ENCODE measurements at regions not wholly inside any gene's neighbourhood (a gene's known extent, or its start where the extent isn't known, plus 50 kb on each side); places are given as distances from the start of the nearest gene placed in this dataset.
"Not testable (repeated sequence)": the region's sequence is repeated elsewhere in the genome, so short reads cannot be mapped to it uniquely, and the experiment has no call there.

DNA sequence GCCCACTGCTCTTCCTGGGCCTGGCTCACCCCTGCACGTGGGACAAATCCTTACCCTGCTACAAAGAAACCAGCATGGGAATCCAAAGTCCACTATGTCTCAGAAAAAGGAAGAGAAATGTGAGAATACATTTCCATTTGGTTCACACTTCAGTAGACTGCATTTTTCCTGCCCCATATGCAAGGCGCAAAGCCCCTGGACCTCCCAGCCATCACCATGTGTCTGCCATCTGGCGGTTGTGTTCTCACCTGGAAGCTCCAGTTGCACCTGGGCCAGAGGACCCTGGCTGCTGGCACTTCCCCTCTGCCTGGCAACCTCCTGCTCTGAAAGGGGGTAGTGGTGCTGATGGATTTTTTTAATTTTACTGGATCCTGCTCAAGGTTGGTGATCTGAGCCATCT, 86.0 kb downstream of the TRIM43 start:
- not testable (repeated sequence) for H4K20me1 ChIP-seq (replicated peaks in 1 of 2; ENCODE audit: control insufficient read depth in 1 of 2, insufficient read depth in 2 of 2, low read length in 2 of 2); FAIRE-seq; H3K79me2 ChIP-seq (ENCODE audit: control insufficient read depth in 1 of 2, insufficient read depth in 2 of 2, low read length in 2 of 2)

DNA sequence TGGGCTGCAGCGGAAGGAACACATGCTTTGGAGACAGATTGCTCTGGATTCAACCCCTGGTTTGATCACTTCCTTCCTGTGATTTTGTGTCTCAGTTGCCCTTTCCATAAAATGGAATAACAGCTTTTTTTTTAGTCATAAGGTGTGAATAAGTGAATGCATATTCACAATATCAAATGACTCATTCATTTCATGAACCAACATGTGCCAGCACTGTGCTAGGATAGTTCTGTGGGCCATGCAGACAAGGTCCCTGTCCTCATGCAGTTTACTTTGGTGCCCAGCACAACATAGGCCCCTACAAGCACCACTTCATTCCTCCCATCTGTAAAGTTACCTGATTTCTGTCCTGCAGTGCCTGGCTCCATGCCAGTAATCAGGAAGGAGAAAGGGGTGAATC, 89.4 kb downstream of the TRIM43 start:
- H3K27ac ChIP-seq (ENCODE audit: low read depth, low read length); H4K20me1 ChIP-seq (replicated peaks in 1 of 2; ENCODE audit: control insufficient read depth in 1 of 2, insufficient read depth in 2 of 2, low read length in 2 of 2); H3K23me2 ChIP-seq (ENCODE audit: low read depth, low read length); H2BK5ac ChIP-seq (ENCODE audit: low read depth, low read length); H3K18ac ChIP-seq (ENCODE audit: extremely low read depth, low read length); H2BK20ac ChIP-seq (ENCODE audit: low read length); H2AFZ ChIP-seq (ENCODE audit: low read length); H3K9ac ChIP-seq (replicated peaks in 1 of 4; ENCODE audit: extremely low read depth in 1 of 4, low read depth in 3 of 4, low read length in 3 of 4); H3K4me2 ChIP-seq (ENCODE audit: insufficient read depth in 1 of 2, low read depth in 2 of 2, low read length in 2 of 2); H3K14ac ChIP-seq (ENCODE audit: insufficient read length); H4K91ac ChIP-seq (replicated peaks; ENCODE audit: insufficient read length, low read length); H3K79me1 ChIP-seq (ENCODE audit: low read depth, low read length); H3K36me3 ChIP-seq (ENCODE audit: control insufficient read depth in 2 of 4, insufficient read depth in 4 of 4, low read length in 3 of 4); H2BK15ac ChIP-seq (ENCODE audit: low read length); H3K79me2 ChIP-seq (ENCODE audit: control insufficient read depth in 1 of 2, insufficient read depth in 2 of 2, low read length in 2 of 2); H2BK12ac ChIP-seq (ENCODE audit: low read depth, low read length); H3K56ac ChIP-seq (replicated peaks; ENCODE audit: insufficient read length, low read depth, low read length); H2AK5ac ChIP-seq (ENCODE audit: low read depth, low read length); H3K23ac ChIP-seq (ENCODE audit: insufficient read length); H3K4me1 ChIP-seq (replicated peaks in 1 of 4; ENCODE audit: control insufficient read depth in 3 of 4, insufficient read depth in 4 of 4, low read length in 3 of 4); CTCF ChIA-PET (ENCODE audit: partially characterized antibody); POLR2A ChIA-PET (ENCODE audit: partially characterized antibody); H3K27me3 ChIP-seq (replicated peaks in 1 of 4; ENCODE audit: control insufficient read depth in 3 of 4, extremely low read depth in 1 of 4, insufficient read depth in 3 of 4, low read length in 3 of 4); H3K4ac ChIP-seq (replicated peaks; ENCODE audit: insufficient read length, low read depth, low read length); FAIRE-seq; H2BK120ac ChIP-seq (replicated peaks; ENCODE audit: low read depth, low read length); H4K5ac ChIP-seq (ENCODE audit: insufficient read length, low read depth, low read length); H3K4me3 ChIP-seq (ENCODE audit: extremely low read depth in 1 of 4, insufficient read depth in 2 of 4, low read depth in 3 of 4, low read length in 4 of 4); DNase-seq (ENCODE audit: low read depth in 1 of 2, low spot score in 2 of 2); H4K8ac ChIP-seq (ENCODE audit: extremely low read depth, insufficient read depth, low read length): not testable (repeated sequence)
- 88% methylated on average over 1 of the region's 1 CpG; no CpG with 5 or more reads in 1 of the 2 experiments for WGBS, 2 experiments (ENCODE audit: extremely low coverage in 1 of 2, insufficient coverage in 1 of 2, insufficient read length in 1 of 2, insufficient replicate concordance in 2 of 2, low coverage in 1 of 2, low lambda C conversion rate in 2 of 2, missing lambda C conversion rate in 1 of 2)
- peaks cover 46 to 87% of the 10 kb centered on the region in 2 experiments for H3K9me3 ChIP-seq (ENCODE audit: insufficient read depth in 2 of 2, low read depth in 1 of 2, low read length in 1 of 2)

More for the DNA sequence above, 86.0 kb downstream of the TRIM43 start:
- POLR2A ChIA-PET (ENCODE audit: partially characterized antibody); H4K8ac ChIP-seq (ENCODE audit: extremely low read depth, insufficient read depth, low read length); H3K27ac ChIP-seq (ENCODE audit: low read depth, low read length); H4K5ac ChIP-seq (ENCODE audit: insufficient read length, low read depth, low read length); H3K23ac ChIP-seq (ENCODE audit: insufficient read length); H3K18ac ChIP-seq (ENCODE audit: extremely low read depth, low read length); CTCF ChIA-PET (ENCODE audit: partially characterized antibody); H3K56ac ChIP-seq (replicated peaks; ENCODE audit: insufficient read length, low read depth, low read length); DNase-seq (ENCODE audit: low read depth in 1 of 2, low spot score in 2 of 2); H3K79me1 ChIP-seq (ENCODE audit: low read depth, low read length); H2BK120ac ChIP-seq (replicated peaks; ENCODE audit: low read depth, low read length); H3K4me2 ChIP-seq (ENCODE audit: insufficient read depth in 1 of 2, low read depth in 2 of 2, low read length in 2 of 2); H3K4me3 ChIP-seq (ENCODE audit: extremely low read depth in 1 of 4, insufficient read depth in 2 of 4, low read depth in 3 of 4, low read length in 4 of 4); H3K36me3 ChIP-seq (ENCODE audit: control insufficient read depth in 2 of 4, insufficient read depth in 4 of 4, low read length in 3 of 4); H3K4me1 ChIP-seq (replicated peaks in 1 of 4; ENCODE audit: control insufficient read depth in 3 of 4, insufficient read depth in 4 of 4, low read length in 3 of 4); H3K27me3 ChIP-seq (replicated peaks in 1 of 4; ENCODE audit: control insufficient read depth in 3 of 4, extremely low read depth in 1 of 4, insufficient read depth in 3 of 4, low read length in 3 of 4); H2AFZ ChIP-seq (ENCODE audit: low read length); H2BK15ac ChIP-seq (ENCODE audit: low read length); H3K9ac ChIP-seq (replicated peaks in 1 of 4; ENCODE audit: extremely low read depth in 1 of 4, low read depth in 3 of 4, low read length in 3 of 4); H3K23me2 ChIP-seq (ENCODE audit: low read depth, low read length); H2AK5ac ChIP-seq (ENCODE audit: low read depth, low read length); H3K4ac ChIP-seq (replicated peaks; ENCODE audit: insufficient read length, low read depth, low read length); H4K91ac ChIP-seq (replicated peaks; ENCODE audit: insufficient read length, low read length); H3K14ac ChIP-seq (ENCODE audit: insufficient read length); H2BK20ac ChIP-seq (ENCODE audit: low read length); H2BK12ac ChIP-seq (ENCODE audit: low read depth, low read length); H2BK5ac ChIP-seq (ENCODE audit: low read depth, low read length): not testable (repeated sequence)
- peaks cover 57 to 93% of the 10 kb centered on the region in 2 experiments for H3K9me3 ChIP-seq (ENCODE audit: insufficient read depth in 2 of 2, low read depth in 1 of 2, low read length in 1 of 2)
- WGBS, 2 experiments (ENCODE audit: extremely low coverage in 1 of 2, insufficient coverage in 1 of 2, insufficient read length in 1 of 2, insufficient replicate concordance in 2 of 2, low coverage in 1 of 2, low lambda C conversion rate in 2 of 2, missing lambda C conversion rate in 1 of 2) = 54% methylated on average over 3 of the region's 3 CpGs; no CpG with 5 or more reads in 1 of the 2 experiments

Data from H1 (cell line).